MM.1S (cell line): ENCODE measurements at regions not wholly inside any gene's neighbourhood (a gene's known extent, or its start where the extent isn't known, plus 50 kb on each side); places are given as distances from the start of the nearest gene placed in this dataset.

ENCODE experiments used
- DNase-seq: peaks from one replicate; pipeline ENCODE4 v3.0.0-alpha.2; 2015
- H2AFZ ChIP-seq: fragments of 300-600 bp; sonication (generic); 2 replicates; pipeline ENCODE4 v1.6.0; 2016; ENCODE audit warnings: antibody characterized with exemption, low read length
- H3F3A ChIP-seq: fragments of 300-600 bp; sonication (generic); 2 replicates; pipeline ENCODE4 v1.6.1; 2016; ENCODE audit warnings: mild to moderate bottlenecking, antibody characterized with exemption, low read length, moderate library complexity, mixed read lengths; ENCODE audit not compliant: insufficient read depth
- H3K27ac ChIP-seq: fragments of 300-600 bp; sonication (generic); 2 replicates; pipeline ENCODE4 v1.5.1; 2016; ENCODE audit warnings: mild to moderate bottlenecking, low read length
- H3K27me3 ChIP-seq: fragments of 300-600 bp; sonication (generic); replicated peaks from 2 replicates; pipeline ENCODE4 v1.6.0; 2016; ENCODE audit warnings: low read length; ENCODE audit not compliant: insufficient read depth
- H3K36me3 ChIP-seq: fragments of 300-600 bp; sonication (generic); replicated peaks from 2 replicates; pipeline ENCODE4 v1.6.1; 2016; ENCODE audit warnings: mild to moderate bottlenecking, low read length, mixed read lengths; ENCODE audit not compliant: insufficient read depth
- H3K4me1 ChIP-seq: fragments of 300-600 bp; sonication (generic); 2 replicates; pipeline ENCODE4 v1.6.1; 2016; ENCODE audit warnings: low read length, mixed read lengths
- H3K4me2 ChIP-seq: fragments of 300-600 bp; sonication (generic); 2 replicates; pipeline ENCODE4 v1.6.0; 2016; ENCODE audit warnings: low read depth, low read length
- H3K4me3 ChIP-seq: fragments of 300-600 bp; sonication (generic); 2 replicates; pipeline ENCODE4 v1.5.1; 2016; ENCODE audit warnings: low read length, mixed read lengths
- H3K79me2 ChIP-seq: fragments of 300-600 bp; sonication (generic); 2 replicates; pipeline ENCODE4 v1.6.1; 2016; ENCODE audit warnings: mixed run types, low read length, mixed read lengths
- H3K9ac ChIP-seq: fragments of 300-600 bp; sonication (generic); 2 replicates; pipeline ENCODE4 v1.6.1; 2016; ENCODE audit warnings: low read length, mixed read lengths
- H3K9me2 ChIP-seq: fragments of 300-600 bp; sonication (generic); replicated peaks from 2 replicates; pipeline ENCODE4 v1.6.1; 2016; ENCODE audit warnings: mild to moderate bottlenecking, low read length, mixed read lengths; ENCODE audit not compliant: insufficient read depth
- H3K9me3 ChIP-seq: fragments of 300-600 bp; sonication (generic); replicated peaks from 2 replicates; pipeline ENCODE4 v1.6.1; 2016; ENCODE audit warnings: mild to moderate bottlenecking, low read length, mixed read lengths; ENCODE audit not compliant: insufficient read depth
- H4K20me1 ChIP-seq: fragments of 300-600 bp; sonication (generic); 2 replicates; pipeline ENCODE4 v1.6.1; 2016; ENCODE audit warnings: mild to moderate bottlenecking, low read length, moderate library complexity, mixed read lengths; ENCODE audit not compliant: insufficient read depth
- EZH2 ChIP-seq: fragments of 300-600 bp; sonication (generic); optimal IDR thresholded peaks from 2 replicates; pipeline ENCODE3; 2017; ENCODE audit warnings: low read depth, mild to moderate bottlenecking, antibody characterized with exemption, low read length, mixed read lengths
- EZH2phosphoT487 ChIP-seq: fragments of 300-600 bp; sonication (generic); IDR thresholded peaks from 2 replicates; pipeline ENCODE4 v1.6.1; 2018; ENCODE audit warnings: antibody characterized with exemption, low read length
- TF ChIP-seq, protein P1 (sequence below): fragments of 300-600 bp; sonication (generic); IDR thresholded peaks from 2 replicates; pipeline ENCODE4 v1.5.1; 2016; ENCODE audit warnings: antibody characterized with exemption, low read length, mixed read lengths

DNA sequence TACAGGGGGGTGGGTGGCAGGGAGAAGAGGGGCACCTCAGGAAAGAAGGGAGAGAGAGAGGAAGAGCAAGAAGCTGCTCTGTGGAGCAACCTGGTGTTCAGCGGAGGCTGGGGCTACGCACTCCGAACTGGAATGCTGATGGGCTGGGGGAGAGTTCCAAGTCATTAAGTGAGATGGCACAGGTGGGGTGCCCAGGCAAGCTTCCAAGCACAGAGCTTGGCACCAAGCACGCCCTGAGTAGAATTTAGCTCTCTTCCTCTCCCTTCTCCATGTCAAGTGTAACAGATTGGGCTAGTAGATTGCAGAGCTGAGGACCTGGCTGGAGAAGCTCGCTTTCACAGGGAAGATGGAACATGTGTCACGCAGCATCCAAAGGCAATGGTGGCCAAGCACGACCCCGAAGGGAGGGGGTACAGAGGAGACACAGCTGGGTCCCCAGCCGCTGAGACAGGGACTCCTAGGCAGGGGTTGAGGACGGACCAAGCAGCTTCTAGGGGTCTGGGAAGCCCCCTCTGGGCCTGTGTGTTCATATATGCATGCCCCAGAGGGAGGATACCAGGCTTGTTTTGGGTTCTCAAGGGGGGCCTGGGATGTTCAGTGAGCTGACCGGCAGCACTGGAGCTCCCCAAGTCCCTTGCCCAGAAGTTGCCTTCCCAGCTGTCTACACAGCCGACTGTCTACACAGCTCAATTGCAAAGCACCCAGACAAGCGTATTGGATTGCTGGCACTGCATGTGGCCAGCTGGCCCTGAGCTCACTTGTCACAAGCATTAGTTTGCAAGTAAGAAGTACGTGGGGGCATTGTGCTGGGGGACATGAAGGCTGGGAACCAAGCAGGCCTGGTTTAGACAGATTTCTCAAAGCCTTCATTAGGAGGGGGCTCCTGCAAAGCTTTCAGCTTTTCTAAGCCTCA lies 247.8 kb downstream of the ENGASE start:
- Histone ChIP-seq H3K9me3 (no peaks in the 10 kb centered on the region), H3K27me3 (peaks cover 97% of the 10 kb centered on the region), H3K4me3 (no peak overlapping the region), H3K36me3 (no peaks in the 10 kb centered on the region), H3K9me2 (no peaks in the 10 kb centered on the region), H3K27ac (no peak overlapping the region), H4K20me1 (no peaks in the 10 kb centered on the region), H3K4me2 (no peak overlapping the region), H2AFZ (no peak overlapping the region), H3F3A (no peaks in the 10 kb centered on the region), H3K4me1 (no peaks in the 10 kb centered on the region), H3K79me2 (no peaks in the 10 kb centered on the region), H3K9ac (no peak overlapping the region)
- DNase-seq: no peak
- TF ChIP-seq EZH2: no peak
- TF ChIP-seq, protein P1, sequence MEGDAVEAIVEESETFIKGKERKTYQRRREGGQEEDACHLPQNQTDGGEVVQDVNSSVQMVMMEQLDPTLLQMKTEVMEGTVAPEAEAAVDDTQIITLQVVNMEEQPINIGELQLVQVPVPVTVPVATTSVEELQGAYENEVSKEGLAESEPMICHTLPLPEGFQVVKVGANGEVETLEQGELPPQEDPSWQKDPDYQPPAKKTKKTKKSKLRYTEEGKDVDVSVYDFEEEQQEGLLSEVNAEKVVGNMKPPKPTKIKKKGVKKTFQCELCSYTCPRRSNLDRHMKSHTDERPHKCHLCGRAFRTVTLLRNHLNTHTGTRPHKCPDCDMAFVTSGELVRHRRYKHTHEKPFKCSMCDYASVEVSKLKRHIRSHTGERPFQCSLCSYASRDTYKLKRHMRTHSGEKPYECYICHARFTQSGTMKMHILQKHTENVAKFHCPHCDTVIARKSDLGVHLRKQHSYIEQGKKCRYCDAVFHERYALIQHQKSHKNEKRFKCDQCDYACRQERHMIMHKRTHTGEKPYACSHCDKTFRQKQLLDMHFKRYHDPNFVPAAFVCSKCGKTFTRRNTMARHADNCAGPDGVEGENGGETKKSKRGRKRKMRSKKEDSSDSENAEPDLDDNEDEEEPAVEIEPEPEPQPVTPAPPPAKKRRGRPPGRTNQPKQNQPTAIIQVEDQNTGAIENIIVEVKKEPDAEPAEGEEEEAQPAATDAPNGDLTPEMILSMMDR: no peak
- no peak for TF ChIP-seq EZH2phosphoT487

DNA sequence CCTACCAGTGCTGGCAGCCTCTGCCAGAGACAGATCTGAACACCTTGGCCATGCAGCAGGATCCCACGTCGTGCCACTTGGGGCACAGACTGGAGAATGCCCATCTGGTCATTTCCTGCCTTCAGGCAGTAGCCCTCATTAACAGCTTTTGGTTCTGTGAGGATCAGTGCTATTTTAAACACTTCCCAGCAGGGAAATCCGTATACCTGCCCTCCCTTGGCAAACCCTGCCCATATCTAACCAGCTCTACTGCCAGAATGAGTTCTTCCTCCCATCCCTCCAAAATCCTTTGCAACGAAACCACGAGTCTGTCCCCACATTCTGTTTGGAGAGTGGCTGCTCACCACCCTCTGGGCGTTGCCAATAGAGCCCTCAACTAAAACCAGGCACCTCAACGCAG lies 245.7 kb downstream of the ENGASE start:
- H3K9ac ChIP-seq: no peak overlapping the region
- H3K9me2 ChIP-seq: no peaks in the 10 kb centered on the region
- no peak overlapping the region for H3K4me3 ChIP-seq
- H4K20me1 ChIP-seq: no peaks in the 10 kb centered on the region
- no peaks in the 10 kb centered on the region for H3K36me3 ChIP-seq
- peaks cover 98% of the 10 kb centered on the region for H3K27me3 ChIP-seq
- no peak overlapping the region for H2AFZ ChIP-seq
- H3K9me3 ChIP-seq: no peaks in the 10 kb centered on the region
- no peak for DNase-seq
- H3K4me2 ChIP-seq: no peak overlapping the region
- H3K79me2 ChIP-seq: no peaks in the 10 kb centered on the region
- no peaks in the 10 kb centered on the region for H3K4me1 ChIP-seq
- H3F3A ChIP-seq: no peaks in the 10 kb centered on the region
- TF ChIP-seq EZH2phosphoT487 (no peak), EZH2 (no peak)
- TF ChIP-seq, protein P1: no peak
- no peak overlapping the region for H3K27ac ChIP-seq

DNA sequence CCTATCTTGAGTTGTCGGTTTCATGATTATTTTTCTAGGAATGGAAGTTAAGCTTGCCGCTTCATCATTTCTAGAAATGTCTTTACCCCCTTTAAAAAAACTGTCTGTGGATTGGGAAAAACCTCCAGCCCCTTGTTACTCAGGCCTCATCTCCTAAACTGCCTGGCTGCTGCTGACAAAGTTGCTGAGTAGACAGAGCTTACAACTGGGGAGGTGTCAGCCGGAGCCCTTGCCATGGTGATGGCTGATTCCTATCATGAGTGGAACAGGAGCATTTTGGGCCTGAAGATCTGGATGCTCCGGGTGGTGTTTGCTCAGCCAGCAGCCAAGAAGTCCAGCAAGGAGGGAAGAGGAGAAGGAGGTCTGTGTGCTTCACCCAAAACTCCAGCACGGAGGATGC lies 243.3 kb downstream of the ENGASE start:
- Histone ChIP-seq H3K4me3 (no peak overlapping the region), H3K27me3 (peaks cover 95% of the 10 kb centered on the region), H4K20me1 (no peaks in the 10 kb centered on the region), H3K9me3 (no peaks in the 10 kb centered on the region), H3K79me2 (no peaks in the 10 kb centered on the region), H3K9ac (no peak overlapping the region), H3K4me2 (no peak overlapping the region), H3K27ac (no peak overlapping the region), H3F3A (no peaks in the 10 kb centered on the region), H2AFZ (no peak overlapping the region), H3K9me2 (no peaks in the 10 kb centered on the region), H3K4me1 (0 out of 2 replicates have a peak, but pooled peaks cover 3% of the 10 kb centered on the region), H3K36me3 (no peaks in the 10 kb centered on the region)
- TF ChIP-seq EZH2 (no peak), EZH2phosphoT487 (no peak)
- TF ChIP-seq, protein P1: no peak
- no peak for DNase-seq
